NCI-H82 treated with DMSO at 0.1 percent for 48 hours (cell line): ENCODE measurements at regions not wholly inside any gene's neighbourhood (a gene's known extent, or its start where the extent isn't known, plus 50 kb on each side); places are given as distances from the start of the nearest gene placed in this dataset.
"Not testable (repeated sequence)": the region's sequence is repeated elsewhere in the genome, so short reads cannot be mapped to it uniquely, and the experiment has no call there.

Experiments
- DNase-seq: peaks from one replicate; lab custom pipeline; 2025; ENCODE audit not compliant: unreplicated experiment; lab: John Stamatoyannopoulos, UW

DNA sequence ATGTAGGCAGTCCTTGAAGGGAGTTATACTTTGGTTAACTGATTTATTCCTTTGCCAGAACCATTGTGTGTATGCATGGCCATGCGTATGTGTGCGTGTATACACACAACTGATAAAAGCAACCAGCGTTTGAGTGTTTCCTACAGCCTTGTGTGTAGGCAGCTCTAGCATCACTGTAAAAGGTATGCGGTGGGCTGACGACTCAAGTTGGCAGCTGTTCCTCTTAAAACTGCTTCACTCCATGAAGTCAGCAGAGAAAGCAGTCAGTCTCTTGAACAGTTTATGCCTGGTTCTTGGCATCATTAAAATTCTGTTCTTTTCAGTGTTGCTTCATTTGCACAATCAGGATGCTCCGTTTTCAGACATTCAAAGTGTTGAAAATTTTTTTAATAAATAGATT is 103.5 kb upstream of the FRMPD4 start:
- DNase-seq: no peak

DNA sequence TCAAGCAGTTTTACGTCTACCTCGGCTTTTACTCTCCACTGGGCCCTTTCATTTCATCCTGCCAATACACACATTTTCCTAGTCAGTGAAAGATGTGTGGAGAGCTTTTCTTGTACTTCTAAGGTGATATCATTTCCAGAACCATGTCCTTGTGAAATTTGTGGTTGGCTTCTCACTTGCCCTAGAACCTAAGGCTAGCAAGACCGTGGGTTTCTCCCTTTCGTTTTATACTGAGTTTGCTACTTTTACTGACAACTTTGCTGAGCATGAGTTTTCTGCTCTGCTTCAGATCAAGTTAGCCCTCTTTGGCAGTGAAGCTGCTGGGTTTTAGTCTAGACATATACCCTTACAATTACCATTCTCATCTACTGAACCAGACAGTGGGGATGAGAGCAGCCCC is 95.7 kb upstream of the FRMPD4 start:
- DNase-seq: no peak

DNA sequence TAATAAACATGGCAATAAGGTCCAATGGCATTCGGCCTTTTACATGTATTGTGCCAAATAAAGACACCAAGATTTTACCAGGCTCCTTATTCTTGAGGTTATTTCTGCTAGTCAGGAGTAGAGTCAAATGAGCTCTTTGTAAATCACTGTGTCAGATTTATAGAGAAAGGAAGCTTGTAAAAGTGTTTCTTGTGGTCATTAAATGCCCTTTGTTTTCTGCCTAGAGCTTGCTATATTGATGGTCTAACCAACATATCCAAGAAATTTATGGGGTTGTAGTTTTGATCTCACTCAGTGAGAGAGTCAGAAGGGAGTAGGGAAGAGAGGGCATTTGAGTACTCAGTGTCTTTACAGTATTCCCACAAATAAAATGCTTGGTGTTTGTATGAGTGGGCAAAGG is 86.2 kb upstream of the FRMPD4 start:
- no peak for DNase-seq

DNA sequence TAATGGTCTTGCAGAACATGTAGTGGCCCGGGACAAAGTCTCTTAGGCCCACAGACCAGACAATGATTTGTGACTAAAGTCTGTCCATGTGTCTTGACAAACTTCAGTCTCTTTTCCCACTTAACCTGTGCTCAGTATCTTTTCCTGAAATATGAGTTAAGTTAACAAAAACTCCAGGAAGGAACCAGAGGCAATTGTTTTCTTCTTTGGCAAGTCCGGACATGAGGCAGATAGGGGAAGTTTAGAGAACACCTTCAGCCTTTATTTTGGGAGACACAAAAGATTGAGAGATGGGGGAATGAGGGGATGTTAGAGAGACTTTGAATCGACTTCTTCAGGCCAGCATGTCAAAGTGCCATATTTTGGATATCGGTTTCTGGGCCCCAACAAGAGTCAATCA is 80.2 kb upstream of the FRMPD4 start:
- DNase-seq: no peak

DNA sequence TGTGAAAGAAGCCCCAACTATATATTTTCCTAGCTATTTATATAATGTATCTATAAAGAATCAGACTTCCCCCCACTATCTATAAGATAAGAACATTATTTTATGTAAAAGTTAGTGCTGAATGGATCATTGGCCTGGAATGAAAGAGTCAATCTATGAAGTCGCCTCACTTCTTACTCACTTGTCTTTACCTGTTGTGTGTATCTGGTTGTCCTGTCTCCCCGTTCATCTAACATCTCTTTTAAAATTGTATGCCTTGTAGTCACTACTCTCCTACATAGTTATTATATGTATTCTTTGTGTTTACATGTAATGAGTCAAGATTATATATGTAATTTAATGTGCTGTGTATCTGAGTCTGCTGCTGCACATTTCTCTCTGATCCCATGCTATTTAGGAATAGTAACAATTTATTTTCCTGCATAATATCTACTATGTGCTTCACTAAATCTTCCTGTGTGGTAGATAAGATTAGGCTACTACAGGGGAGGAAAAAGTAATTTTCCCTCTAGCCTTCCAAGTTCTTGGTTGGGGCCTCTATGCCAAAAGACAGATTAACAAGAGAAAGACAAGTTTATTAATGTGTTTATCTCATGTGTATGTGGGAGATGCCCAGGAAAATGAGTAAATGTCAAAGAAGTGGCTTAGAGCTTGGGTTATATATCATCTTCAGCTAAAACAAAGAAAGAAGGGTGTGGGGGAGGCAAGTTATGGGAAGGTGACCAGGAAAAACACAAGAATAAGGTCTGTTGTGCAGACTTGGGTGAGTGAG is 77.6 kb upstream of the FRMPD4 start:
- DNase-seq: no peak

DNA sequence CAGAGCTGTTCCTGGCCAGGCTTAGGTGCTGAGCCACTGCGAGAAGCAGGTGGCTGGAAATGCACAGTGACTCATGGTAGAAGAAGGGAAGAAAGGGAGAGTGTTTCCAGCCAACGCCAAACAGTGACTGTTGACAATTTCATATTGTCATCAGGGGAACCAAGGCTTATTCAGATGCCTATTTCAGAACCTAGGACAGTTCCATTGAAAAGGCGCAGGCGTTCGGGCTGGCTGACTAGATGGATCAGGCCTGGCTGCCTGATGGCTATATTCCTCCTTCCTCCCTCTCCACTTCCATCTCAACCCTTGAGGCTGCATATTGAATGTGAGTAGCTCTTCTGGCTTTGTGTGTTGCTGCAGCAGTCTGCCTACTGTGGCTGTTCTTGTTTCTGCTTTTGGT is 73.0 kb upstream of the FRMPD4 start:
- no peak for DNase-seq

DNA sequence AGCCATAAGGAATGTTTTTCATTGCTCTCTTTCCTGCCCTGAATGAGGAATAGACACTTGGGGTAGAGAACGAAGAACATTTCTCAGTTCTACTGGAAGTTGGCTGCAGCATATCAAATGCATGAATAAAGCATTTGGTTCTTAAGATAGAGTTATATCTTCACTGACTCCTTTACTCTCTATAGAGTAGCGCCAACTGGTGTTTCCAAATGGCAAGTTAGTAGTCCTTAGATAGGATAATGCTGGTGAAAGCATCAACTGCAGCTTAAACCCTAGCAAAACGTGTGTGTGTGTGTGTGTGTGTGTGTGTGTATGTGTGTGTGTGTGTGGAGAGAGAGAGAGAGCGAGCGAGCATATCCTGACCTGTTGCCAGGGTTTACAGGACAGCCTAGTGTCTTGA is 62.2 kb upstream of the FRMPD4 start:
- DNase-seq: no peak

DNA sequence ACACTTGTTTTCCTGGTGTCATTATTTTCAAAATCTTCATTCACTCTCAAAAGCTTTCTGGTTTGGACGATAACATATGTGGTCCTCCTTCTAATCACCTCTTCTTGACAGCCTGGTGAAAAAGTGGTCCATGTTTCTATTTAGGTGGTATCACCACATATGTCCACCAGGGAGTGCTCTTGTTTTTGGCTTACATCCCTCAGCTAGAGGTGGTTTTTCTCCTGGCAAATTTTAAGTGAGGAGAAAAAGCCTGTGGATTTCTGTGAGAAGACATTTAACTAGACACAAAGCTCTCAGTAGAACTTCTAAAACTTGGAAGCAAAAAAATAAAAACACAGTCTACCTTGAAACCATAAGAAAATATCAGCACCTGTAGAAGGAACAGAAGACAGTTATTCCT is 58.0 kb upstream of the FRMPD4 start:
- peak; percentile 31 for DNase-seq

DNA sequence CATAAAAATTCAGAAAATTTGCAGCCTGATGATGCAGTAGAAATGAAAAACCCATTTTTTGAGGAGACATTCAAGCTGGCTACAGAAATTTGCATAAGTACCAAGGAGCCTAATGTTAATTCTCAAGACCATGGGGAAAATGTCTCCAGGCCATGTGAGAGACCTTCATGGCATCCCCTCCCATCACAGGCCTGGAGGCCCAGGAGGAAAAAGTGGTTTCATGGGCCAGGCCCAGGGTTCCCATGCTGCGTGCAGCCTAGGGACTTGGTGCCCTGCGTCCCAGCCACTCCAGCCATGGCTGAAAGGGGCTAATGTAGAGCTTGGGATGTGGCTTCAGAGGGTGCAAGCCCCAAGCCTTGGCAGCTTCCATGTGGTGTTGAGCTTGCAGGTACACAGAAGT is 55.3 kb upstream of the FRMPD4 start:
- DNase-seq: not testable (repeated sequence)
